ENCODE measurements at regions not wholly inside any gene's neighbourhood (a gene's known extent, or its start where the extent isn't known, plus 50 kb on each side); places are given as distances from the start of the nearest gene placed in this dataset.

DNA sequence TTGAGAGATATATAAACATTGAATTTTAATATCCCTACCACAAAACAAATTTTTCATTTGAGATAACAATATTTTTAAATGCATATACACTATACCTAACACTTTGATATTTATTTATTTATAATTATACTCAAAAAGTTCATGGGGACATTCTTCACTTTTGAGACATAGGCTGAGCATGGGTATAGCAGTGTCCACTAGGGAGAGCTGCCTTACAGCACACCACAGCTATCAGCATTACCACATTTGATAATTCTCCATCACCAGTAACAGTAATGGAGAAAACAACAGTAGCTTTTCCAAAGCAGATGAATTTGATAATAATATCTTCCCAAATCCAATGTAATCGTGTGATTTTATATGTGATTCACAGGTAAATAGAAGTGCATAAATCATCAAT, 626.1 kb downstream of the DACH1 start:
- TF ChIP-seq CTCF (IDR thresholded peaks at IDR 0.05; ENCODE audit: low read depth, low read length) (peak; percentile 28), POLR2A (IDR thresholded peaks at IDR 0.05; ENCODE audit: extremely low read depth, insufficient read length) (no peak), MYC (IDR thresholded peaks at IDR 0.05; ENCODE audit: low read depth, low read length) (no peak)
- TF ChIP-seq, protein P1, sequence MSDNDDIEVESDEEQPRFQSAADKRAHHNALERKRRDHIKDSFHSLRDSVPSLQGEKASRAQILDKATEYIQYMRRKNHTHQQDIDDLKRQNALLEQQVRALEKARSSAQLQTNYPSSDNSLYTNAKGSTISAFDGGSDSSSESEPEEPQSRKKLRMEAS (IDR thresholded peaks at IDR 0.05; ENCODE audit: low read depth, low read length): no peak

All from NB4 (cell line).